Neural progenitor cell (in vitro differentiated cells): ENCODE measurements at regions not wholly inside any gene's neighbourhood (a gene's known extent, or its start where the extent isn't known, plus 50 kb on each side); places are given as distances from the start of the nearest gene placed in this dataset.

Experiments used
- CTCF ChIP-seq: fragments of 200-600 bp; sonication (generic); IDR thresholded peaks from 2 replicates; pipeline ENCODE4 v1.5.1; 2017; ENCODE audit warnings: antibody characterized with exemption, mild to moderate bottlenecking
- EZH2 ChIP-seq: fragments of 200-600 bp; sonication (generic); IDR thresholded peaks from 2 replicates; pipeline ENCODE4 v1.6.1; 2017; ENCODE audit warnings: antibody characterized with exemption, mild to moderate bottlenecking, moderate library complexity
- EZH2phosphoT487 ChIP-seq: fragments of 200-600 bp; sonication (generic); IDR thresholded peaks from 2 replicates; pipeline ENCODE4 v1.6.1; 2017; ENCODE audit warnings: antibody characterized with exemption

GRCh38 chr16:25374556-25374955 lies 116.9 kb upstream of the ZKSCAN2 start:
- no peak for TF ChIP-seq CTCF
- TF ChIP-seq EZH2: no peak
- no peak for TF ChIP-seq EZH2phosphoT487
